ENCODE measurements at regions not wholly inside any gene's neighbourhood (a gene's known extent, or its start where the extent isn't known, plus 50 kb on each side); places are given as distances from the start of the nearest gene placed in this dataset.
"Not testable (repeated sequence)": the region's sequence is repeated elsewhere in the genome, so short reads cannot be mapped to it uniquely, and the experiment has no call there.

- TF ChIP-seq EP300 (IDR thresholded peaks at IDR 0.05) = no peak
- no peak for TF ChIP-seq POLR2AphosphoS5 (IDR thresholded peaks at IDR 0.05)
- no peak for TF ChIP-seq CTCF (IDR thresholded peaks at IDR 0.05)
- no peak for TF ChIP-seq POLR2A (IDR thresholded peaks at IDR 0.05)
- WGBS, 2 donors = 72 to 79% methylated on average over 6 of the region's 6 CpGs
- peaks cover 0 to 13% (median 0%) of the 10 kb centered on the region in 3 donors for H3K27me3 ChIP-seq
- no peak overlapping the region for H3K27ac ChIP-seq
- no peak overlapping the region for H3K4me3 ChIP-seq
- DNase-seq = no peak
- intact Hi-C loops (cut with DNase I) = no loop called here
- no peaks in the 10 kb centered on the region for H3K4me1 ChIP-seq
- no peaks in the 10 kb centered on the region for H3K9me3 ChIP-seq
- H3K36me3 ChIP-seq = no peaks in the 10 kb centered on the region
Measured at GRCh38 chr22:22165936-22166710, 78.5 kb upstream of the VPREB1 start.

GRCh38 chr22:22164541-22165272, 79.9 kb upstream of the VPREB1 start:
- Histone ChIP-seq H3K4me1 (no peaks in the 10 kb centered on the region), H3K9me3 (no peaks in the 10 kb centered on the region), H3K36me3 (no peaks in the 10 kb centered on the region), H3K27me3 (peaks cover 0 to 13% (median 0%) of the 10 kb centered on the region in 3 donors), H3K4me3 (no peak overlapping the region), H3K27ac (no peak overlapping the region)
- TF ChIP-seq POLR2AphosphoS5 (IDR thresholded peaks at IDR 0.05) (no peak), CTCF (IDR thresholded peaks at IDR 0.05) (no peak), EP300 (IDR thresholded peaks at IDR 0.05) (no peak), POLR2A (IDR thresholded peaks at IDR 0.05) (no peak)
- 51 to 62% methylated on average over 3 of the region's 3 CpGs for WGBS, 2 donors
- intact Hi-C loops (cut with DNase I) = no loop called here
- DNase-seq = no peak

- no peak for TF ChIP-seq POLR2A (IDR thresholded peaks at IDR 0.05)
- TF ChIP-seq EP300 (IDR thresholded peaks at IDR 0.05) = no peak
- no peak overlapping the region for H3K27ac ChIP-seq
- H3K4me1 ChIP-seq = no peaks in the 10 kb centered on the region
- WGBS, 2 donors = 65 to 71% methylated on average over 9 of the region's 9 CpGs
- H3K36me3 ChIP-seq = no peaks in the 10 kb centered on the region
- H3K9me3 ChIP-seq = no peaks in the 10 kb centered on the region
- intact Hi-C loops (cut with DNase I) = no loop called here
- H3K4me3 ChIP-seq = no peak overlapping the region
- H3K27me3 ChIP-seq = peaks cover 0 to 13% (median 0%) of the 10 kb centered on the region in 3 donors
- DNase-seq = no peak
Measured at GRCh38 chr22:22161924-22162851, 82.4 kb upstream of the VPREB1 start.

GRCh38 chr22:22160768-22161167, 83.8 kb upstream of the VPREB1 start:
- H3K27me3 ChIP-seq = peaks cover 0 to 13% (median 0%) of the 10 kb centered on the region in 3 donors
- 66 to 87% methylated on average over 2 of the region's 2 CpGs for WGBS, 2 donors
- H3K9me3 ChIP-seq; intact Hi-C loops (cut with DNase I); H3K4me3 ChIP-seq; H3K27ac ChIP-seq; H3K36me3 ChIP-seq; DNase-seq; H3K4me1 ChIP-seq: not testable (repeated sequence)

GRCh38 chr22:22159384-22159783, 85.2 kb upstream of the VPREB1 start:
- Histone ChIP-seq H3K4me3 (no peak overlapping the region), H3K36me3 (no peaks in the 10 kb centered on the region), H3K4me1 (no peaks in the 10 kb centered on the region), H3K27ac (no peak overlapping the region), H3K27me3 (peaks cover 0 to 13% (median 0%) of the 10 kb centered on the region in 3 donors), H3K9me3 (no peaks in the 10 kb centered on the region)
- DNase-seq = no peak
- WGBS, 2 donors = 65 to 84% methylated on average over 1 of the region's 1 CpG
- no peak for TF ChIP-seq CTCF (IDR thresholded peaks at IDR 0.05)
- intact Hi-C loops (cut with DNase I) = no loop called here

Data from sigmoid colon (tissue), 6 donors.